T-cell (primary cell): ENCODE measurements at regions not wholly inside any gene's neighbourhood (a gene's known extent, or its start where the extent isn't known, plus 50 kb on each side); places are given as distances from the start of the nearest gene placed in this dataset.

Experiments
- ATAC-seq, 4 experiments: fragments of 200-7000 bp in 3 of 4; fragments of 150-1000 bp in 1 of 4; cut with Tn5 transposase; replicated peaks in 1 of 4; 1 replicate in 3 of 4; 2 replicates in 1 of 4; pipeline ENCODE4 v1.10.0; 2021; ENCODE audit warnings: moderate library complexity in 3 of 4, mild to moderate bottlenecking in 2 of 4, moderate number of reproducible peaks in 1 of 4
- CTCF ChIA-PET, 2 donors: fragments of 300-600 bp; sonication (Branson Sonifier 250); formaldehyde crosslinking; loops; one replicate each; lab custom pipeline; 2022; ENCODE audit warnings: antibody characterized with exemption in 2 of 2; lab: Charles Lee
- POLR2A ChIA-PET, 2 donors: fragments of 300-600 bp; sonication (Branson Sonifier 250); formaldehyde crosslinking; loops; one replicate each; lab custom pipeline; 2022; ENCODE audit warnings: antibody characterized with exemption in 2 of 2; lab: Charles Lee
- DNase-seq, 35 experiments: peaks; one replicate each; pipeline versions ENCODE4 v3.0.0 to v3.0.0-alpha.2; 2013 to 2023
- H3K27ac ChIP-seq: one replicate; pipeline ENCODE4 v1.5.1; 2013; ENCODE audit warnings: low read length
- H3K27me3 ChIP-seq, 2 experiments: replicated peaks in 1 of 2; 1 replicate in 1 of 2; 2 replicates in 1 of 2; pipeline versions ENCODE4 v1.6.1 to v1.7.0; 2013; ENCODE audit warnings: low read length in 1 of 2, mixed read lengths in 1 of 2; ENCODE audit not compliant: control insufficient read depth in 2 of 2, insufficient read depth in 2 of 2; ENCODE audit errors: extremely low read depth in 1 of 2
- H3K36me3 ChIP-seq, 2 donors: 1 replicate in 1 of 2; 2 replicates in 1 of 2; pipeline versions ENCODE4 v1.6.1 to v1.7.0; 2013; ENCODE audit warnings: low read length in 1 of 2; ENCODE audit not compliant: control insufficient read depth in 2 of 2, insufficient read depth in 1 of 2; ENCODE audit errors: extremely low read depth in 1 of 2
- H3K4me1 ChIP-seq, 2 experiments: 1 replicate in 1 of 2; 2 replicates in 1 of 2; pipeline versions ENCODE4 v1.6.1 to v1.7.0; 2013; ENCODE audit warnings: low read length in 2 of 2, mixed read lengths in 1 of 2; ENCODE audit not compliant: insufficient read depth in 2 of 2, control insufficient read depth in 1 of 2; ENCODE audit errors: extremely low read depth in 1 of 2
- H3K4me3 ChIP-seq, 2 donors: 1 replicate in 1 of 2; 2 replicates in 1 of 2; pipeline versions ENCODE4 v1.5.1 to v1.7.0; 2013; ENCODE audit warnings: mild to moderate bottlenecking in 2 of 2, low read length in 1 of 2, moderate library complexity in 1 of 2; ENCODE audit not compliant: control insufficient read depth in 1 of 2; ENCODE audit errors: extremely low read depth in 1 of 2
- H3K9me3 ChIP-seq: 2 replicates; pipeline ENCODE4 v1.7.0; 2013
- H3K27ac Mint-ChIP-seq, 2 donors: one replicate each; pipeline ENCODE4 v1.8.0; 2020 to 2021; ENCODE audit warnings: mild to moderate bottlenecking in 2 of 2, mixed read lengths in 2 of 2
- H3K27me3 Mint-ChIP-seq, 2 donors: one replicate each; pipeline ENCODE4 v1.8.0; 2021 to 2022; ENCODE audit warnings: mixed read lengths in 2 of 2
- H3K36me3 Mint-ChIP-seq: one replicate; pipeline ENCODE4 v1.8.0; 2021; ENCODE audit warnings: mixed read lengths
- H3K4me1 Mint-ChIP-seq, 3 donors: one replicate each; pipeline ENCODE4 v1.8.0; 2020 to 2022; ENCODE audit warnings: mixed read lengths in 3 of 3, mild to moderate bottlenecking in 1 of 3
- H3K4me3 Mint-ChIP-seq, 3 donors: one replicate each; pipeline ENCODE4 v1.8.0; 2020 to 2022; ENCODE audit warnings: mild to moderate bottlenecking in 3 of 3, mixed read lengths in 3 of 3, moderate library complexity in 3 of 3
- H3K9me3 Mint-ChIP-seq, 3 donors: one replicate each; pipeline ENCODE4 v1.8.0; 2020 to 2022; ENCODE audit warnings: mixed read lengths in 3 of 3
- WGBS: methylation state at CpG from one replicate; pipeline ENCODE4 v1.1.5; 2013; ENCODE audit warnings: missing lambda C conversion rate; ENCODE audit not compliant: insufficient coverage; 5-methylcytosine and 5-hydroxymethylcytosine counted together

GRCh38 chr5:89981021-89981420 is 428.5 kb downstream of the CETN3 start:
- Mint-ChIP-seq H3K4me1 (no peaks in the 10 kb centered on the region), H3K4me3 (no peak overlapping the region), H3K36me3 (no peaks in the 10 kb centered on the region), H3K27me3 (no peaks in the 10 kb centered on the region), H3K27ac (no peak overlapping the region), H3K9me3 (peaks cover 0 to 12% (median 2%) of the 10 kb centered on the region in 3 donors)
- Histone ChIP-seq H3K27me3 (no peaks in the 10 kb centered on the region), H3K4me1 (no peaks in the 10 kb centered on the region), H3K27ac (no peak overlapping the region), H3K36me3 (no peaks in the 10 kb centered on the region), H3K4me3 (no peak overlapping the region), H3K9me3 (no peaks in the 10 kb centered on the region)
- ChIA-PET POLR2A (no interaction called here), CTCF (no interaction called here)
- DNase-seq (no peak), ATAC-seq (no peak)
- WGBS, result 0% methylated on average over 1 of the region's 2 CpGs

- WGBS, result no CpG with 5 or more reads among the region's 2 CpGs
- no peaks in the 10 kb centered on the region for H3K4me1 ChIP-seq
- no peaks in the 10 kb centered on the region for H3K27me3 Mint-ChIP-seq
- POLR2A ChIA-PET, result no interaction called here
- no peak overlapping the region for H3K4me3 Mint-ChIP-seq
- no peaks in the 10 kb centered on the region for H3K9me3 ChIP-seq
- H3K27ac ChIP-seq, result no peak overlapping the region
- ATAC-seq (no peak), DNase-seq (no peak)
- H3K27ac Mint-ChIP-seq, result no peak overlapping the region
- H3K36me3 Mint-ChIP-seq, result no peaks in the 10 kb centered on the region
- H3K4me3 ChIP-seq, result no peak overlapping the region
- H3K9me3 Mint-ChIP-seq, result peaks cover 2 to 9% (median 4%) of the 10 kb centered on the region in 3 donors
- no peaks in the 10 kb centered on the region for H3K4me1 Mint-ChIP-seq
- no peaks in the 10 kb centered on the region for H3K27me3 ChIP-seq
- CTCF ChIA-PET, result no interaction called here
- no peaks in the 10 kb centered on the region for H3K36me3 ChIP-seq
These were observed 436.0 kb downstream of the CETN3 start for GRCh38 chr5:89973516-89973915.

DNA sequence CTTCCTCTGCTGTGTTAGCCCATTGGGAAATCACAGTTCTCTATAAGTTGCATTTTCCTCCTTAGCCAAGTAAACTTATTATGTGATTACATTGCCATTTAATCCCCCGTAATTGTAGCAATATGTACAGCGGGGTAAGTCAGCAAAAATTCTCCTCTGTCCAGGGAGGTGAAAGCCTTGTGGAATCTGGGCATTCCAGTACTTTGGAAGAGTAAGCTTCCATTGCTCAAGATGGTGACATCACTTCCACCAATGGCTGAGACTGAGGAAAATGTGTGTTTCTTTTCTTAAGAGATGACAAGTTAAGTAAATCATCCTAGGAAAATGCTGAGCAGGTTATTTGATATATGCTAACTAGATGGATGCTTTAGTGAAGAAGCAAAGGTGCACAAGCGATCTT is 436.7 kb downstream of the CETN3 start:
- no peak overlapping the region for H3K27ac ChIP-seq
- ChIA-PET POLR2A (no interaction called here), CTCF (no interaction called here)
- Mint-ChIP-seq H3K27me3 (no peaks in the 10 kb centered on the region), H3K9me3 (peaks cover 2 to 7% (median 4%) of the 10 kb centered on the region in 3 donors), H3K4me3 (no peak overlapping the region), H3K36me3 (no peaks in the 10 kb centered on the region), H3K27ac (no peak overlapping the region), H3K4me1 (no peaks in the 10 kb centered on the region)
- no CpG with 5 or more reads among the region's 3 CpGs for WGBS
- no peak for DNase-seq
- H3K9me3 ChIP-seq, result no peaks in the 10 kb centered on the region
- H3K36me3 ChIP-seq, result no peaks in the 10 kb centered on the region
- H3K4me3 ChIP-seq, result no peak overlapping the region
- H3K4me1 ChIP-seq, result no peaks in the 10 kb centered on the region
- no peak for ATAC-seq
- H3K27me3 ChIP-seq, result no peaks in the 10 kb centered on the region

- no peaks in the 10 kb centered on the region for H3K4me1 Mint-ChIP-seq
- ATAC-seq (no peak), DNase-seq (no peak)
- H3K27me3 Mint-ChIP-seq, result no peaks in the 10 kb centered on the region
- peaks cover 0 to 7% (median 2%) of the 10 kb centered on the region in 3 donors for H3K9me3 Mint-ChIP-seq
- no peak overlapping the region for H3K27ac ChIP-seq
- H3K27me3 ChIP-seq, result no peaks in the 10 kb centered on the region
- H3K9me3 ChIP-seq, result no peaks in the 10 kb centered on the region
- no peak overlapping the region for H3K4me3 Mint-ChIP-seq
- H3K27ac Mint-ChIP-seq, result no peak overlapping the region
- H3K4me1 ChIP-seq, result no peaks in the 10 kb centered on the region
- no peaks in the 10 kb centered on the region for H3K36me3 ChIP-seq
- no peak overlapping the region for H3K4me3 ChIP-seq
- no peaks in the 10 kb centered on the region for H3K36me3 Mint-ChIP-seq
- ChIA-PET POLR2A (no interaction called here), CTCF (no interaction called here)
- WGBS, result 86% methylated on average over 2 of the region's 4 CpGs
These were observed 440.6 kb downstream of the CETN3 start for GRCh38 chr5:89968958-89969381.

DNA sequence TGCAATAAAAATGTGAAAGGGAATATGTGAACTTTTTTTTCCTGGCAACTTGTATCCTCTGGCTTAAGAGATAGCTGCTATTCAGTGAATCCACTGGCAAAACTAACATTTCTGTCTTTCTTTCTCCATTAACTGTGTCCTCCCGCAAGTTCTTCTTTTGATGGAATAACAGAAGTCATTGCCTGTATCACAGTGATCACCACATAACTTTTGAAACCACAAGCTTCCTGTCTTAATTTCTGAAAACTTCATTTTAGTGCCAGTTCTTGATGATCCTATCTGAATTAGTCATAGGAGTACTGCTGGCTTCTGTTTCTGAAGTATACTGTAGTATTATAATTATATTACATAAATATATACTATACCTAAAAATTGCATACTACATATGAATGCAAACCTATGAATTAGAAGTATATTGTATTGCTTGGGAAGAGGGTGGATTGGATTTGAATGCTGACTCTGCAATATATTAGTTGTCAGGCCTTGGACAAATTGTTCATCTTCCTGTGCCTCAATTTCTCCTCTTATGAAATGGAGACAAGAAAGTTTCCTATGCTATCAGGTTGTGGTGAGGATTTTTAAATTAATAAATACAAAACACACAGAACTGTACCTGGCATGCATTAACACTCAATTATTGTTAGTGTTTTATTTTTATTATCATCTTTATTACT is 441.6 kb downstream of the CETN3 start:
- no peaks in the 10 kb centered on the region for H3K36me3 Mint-ChIP-seq
- no peak for ATAC-seq

GRCh38 chr5:89956838-89957237 is 452.7 kb downstream of the CETN3 start:
- Mint-ChIP-seq H3K27ac (no peak overlapping the region), H3K27me3 (no peaks in the 10 kb centered on the region), H3K4me3 (no peak overlapping the region), H3K36me3 (no peaks in the 10 kb centered on the region), H3K9me3 (peaks cover 0 to 9% (median 4%) of the 10 kb centered on the region in 3 donors), H3K4me1 (no peaks in the 10 kb centered on the region)
- Histone ChIP-seq H3K4me1 (no peaks in the 10 kb centered on the region), H3K9me3 (no peaks in the 10 kb centered on the region), H3K36me3 (no peaks in the 10 kb centered on the region), H3K27ac (no peak overlapping the region), H3K27me3 (no peaks in the 10 kb centered on the region), H3K4me3 (no peak overlapping the region)
- CTCF ChIA-PET, result no interaction called here
- no CpG with 5 or more reads among the region's 1 CpG for WGBS
- POLR2A ChIA-PET, result no interaction called here
- ATAC-seq, result no peak
- DNase-seq, result no peak

More for the DNA sequence above, 441.6 kb downstream of the CETN3 start:
- no peaks in the 10 kb centered on the region for H3K9me3 ChIP-seq
- DNase-seq, result no peak
- H3K4me1 ChIP-seq, result no peaks in the 10 kb centered on the region
- no peaks in the 10 kb centered on the region for H3K4me1 Mint-ChIP-seq
- H3K27me3 ChIP-seq, result no peaks in the 10 kb centered on the region
- no peak overlapping the region for H3K27ac ChIP-seq
- peaks cover 0 to 7% (median 2%) of the 10 kb centered on the region in 3 donors for H3K9me3 Mint-ChIP-seq
- H3K4me3 Mint-ChIP-seq, result no peak overlapping the region
- no peaks in the 10 kb centered on the region for H3K36me3 ChIP-seq
- no CpG with 5 or more reads among the region's 1 CpG for WGBS
- no peaks in the 10 kb centered on the region for H3K27me3 Mint-ChIP-seq
- no peak overlapping the region for H3K4me3 ChIP-seq
- POLR2A ChIA-PET, result no interaction called here
- CTCF ChIA-PET, result no interaction called here
- H3K27ac Mint-ChIP-seq, result no peak overlapping the region

DNA sequence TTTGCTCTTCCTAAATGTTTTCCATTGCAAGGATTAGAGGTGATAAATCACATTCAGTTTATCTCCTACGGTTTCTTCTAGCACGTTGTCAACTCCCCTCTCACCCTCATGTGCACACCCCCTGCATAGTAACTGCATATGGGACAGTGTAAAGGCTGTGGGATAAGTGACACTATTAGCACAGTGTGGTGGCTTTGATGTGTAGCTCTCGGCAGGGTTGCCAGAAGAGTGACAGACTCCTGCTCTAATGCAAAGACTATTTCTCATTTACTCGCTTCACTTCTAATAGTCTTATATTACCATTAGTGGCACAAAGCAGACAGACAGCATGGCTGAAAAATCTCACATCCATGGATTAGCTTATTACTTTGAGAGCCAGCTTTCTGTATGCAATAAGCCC is 454.6 kb downstream of the CETN3 start:
- Histone ChIP-seq H3K27ac (no peak overlapping the region), H3K27me3 (no peaks in the 10 kb centered on the region), H3K36me3 (no peaks in the 10 kb centered on the region), H3K4me3 (no peak overlapping the region), H3K4me1 (no peaks in the 10 kb centered on the region), H3K9me3 (no peaks in the 10 kb centered on the region)
- POLR2A ChIA-PET, result no interaction called here
- DNase-seq, result no peak
- no peak for ATAC-seq
- H3K36me3 Mint-ChIP-seq, result no peaks in the 10 kb centered on the region
- no peak overlapping the region for H3K4me3 Mint-ChIP-seq
- no peaks in the 10 kb centered on the region for H3K27me3 Mint-ChIP-seq
- WGBS, result no CpG with 5 or more reads among the region's 4 CpGs
- peaks cover 0 to 5% (median 4%) of the 10 kb centered on the region in 3 donors for H3K9me3 Mint-ChIP-seq
- H3K4me1 Mint-ChIP-seq, result no peaks in the 10 kb centered on the region
- CTCF ChIA-PET, result no interaction called here
- H3K27ac Mint-ChIP-seq, result no peak overlapping the region
